ENCODE measurements at regions not wholly inside any gene's neighbourhood (a gene's known extent, or its start where the extent isn't known, plus 50 kb on each side); places are given as distances from the start of the nearest gene placed in this dataset.
"Not testable (repeated sequence)": the region's sequence is repeated elsewhere in the genome, so short reads cannot be mapped to it uniquely, and the experiment has no call there.

- DNase-seq, result no peak
Measured at GRCh38 chr9:2523591-2523990, 98.0 kb upstream of the VLDLR start.

- DNase-seq, result no peak
Measured at GRCh38 chr9:2524601-2525000, 97.0 kb upstream of the VLDLR start.

- no peak for DNase-seq
Measured at GRCh38 chr9:2525147-2525546, 96.4 kb upstream of the VLDLR start.

- no peak for DNase-seq
Measured at GRCh38 chr9:2526071-2526828, 95.3 kb upstream of the VLDLR start.

GRCh38 chr9:2531481-2531880, 90.1 kb upstream of the VLDLR start:
- DNase-seq, result no peak

- DNase-seq, result no peak
Measured at GRCh38 chr9:2536511-2536910, 85.1 kb upstream of the VLDLR start.

- DNase-seq, result no peak
Measured at GRCh38 chr9:2545881-2546490, 75.6 kb upstream of the VLDLR start.

- not testable (repeated sequence) for DNase-seq
Measured at GRCh38 chr9:2555899-2556600, 65.5 kb upstream of the VLDLR start.

GRCh38 chr9:2557693-2558092, 63.9 kb upstream of the VLDLR start:
- DNase-seq, result no peak

- no peak for DNase-seq
Measured at GRCh38 chr9:2559192-2560152, 62.1 kb upstream of the VLDLR start.

GRCh38 chr9:2560180-2560579, 61.4 kb upstream of the VLDLR start:
- DNase-seq, result peak; percentile 6

GRCh38 chr9:2565676-2566340, 55.8 kb upstream of the VLDLR start:
- no peak for DNase-seq

- no peak for DNase-seq
Measured at GRCh38 chr9:2567922-2568321, 53.7 kb upstream of the VLDLR start.

GRCh38 chr9:2568689-2569088, 52.9 kb upstream of the VLDLR start:
- no peak for DNase-seq

GRCh38 chr9:2570615-2571479, 50.7 kb upstream of the VLDLR start:
- DNase-seq, result peak; percentile 81
